ENCODE measurements at regions not wholly inside any gene's neighbourhood (a gene's known extent, or its start where the extent isn't known, plus 50 kb on each side); places are given as distances from the start of the nearest gene placed in this dataset.

DNA sequence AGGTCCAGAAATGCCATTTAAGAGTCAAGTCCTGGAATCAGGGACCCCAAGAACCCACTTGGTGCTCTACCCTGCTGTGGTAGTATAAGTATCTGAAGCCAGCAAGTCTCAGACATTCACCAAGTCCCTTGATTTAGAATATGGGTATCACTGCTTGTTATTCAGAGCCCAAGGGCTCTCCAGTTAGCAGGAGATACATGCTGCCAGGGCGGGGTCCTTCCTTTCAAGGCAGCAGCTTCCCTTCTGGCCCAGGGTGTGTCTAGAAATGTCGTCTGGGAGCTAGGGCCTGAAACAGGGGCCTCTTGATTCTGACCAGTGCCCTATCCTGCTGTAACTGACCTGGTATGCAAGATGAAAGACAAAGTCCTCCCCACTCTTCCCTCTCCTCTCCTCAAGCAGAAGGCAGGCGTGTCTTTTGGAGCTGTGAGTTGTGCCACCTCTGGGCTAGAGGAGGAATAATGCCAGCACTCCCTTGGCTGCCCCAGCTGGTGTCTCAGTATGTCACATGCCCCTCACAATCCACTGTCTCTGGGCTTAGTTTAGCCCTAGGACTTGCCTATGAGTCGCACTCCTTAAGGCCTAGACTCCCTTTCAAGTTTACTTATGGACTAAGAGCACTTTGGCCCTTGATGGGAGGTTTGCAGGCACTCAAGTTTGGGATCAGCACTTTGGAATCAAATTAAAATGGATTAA lies 200.2 kb downstream of the MRPL39 start:
- intact Hi-C loops (cut with micrococcal nuclease), result no loop called here
- H3K27me3 ChIP-seq (replicated peaks in 1 of 4; ENCODE audit: control extremely low read depth in 1 of 4, control insufficient read depth in 3 of 4, insufficient read depth in 4 of 4, low read length in 3 of 4), result no peaks in the 10 kb centered on the region
- H3K4me3 ChIP-seq (ENCODE audit: control extremely low read depth in 1 of 5, extremely low read depth in 1 of 5, insufficient read depth in 1 of 5, low read depth in 2 of 5, low read length in 4 of 5), result no peak overlapping the region
- H2AFZ ChIP-seq (ENCODE audit: insufficient read depth, low read depth, low read length, poor library complexity, severe bottlenecking), result peak overlapping the region; percentile 24
- peaks cover 43% of the 10 kb centered on the region for H3K4me1 Mint-ChIP-seq
- peak overlapping the region; percentile 29 for H3K4me2 ChIP-seq (replicated peaks; ENCODE audit: low read depth, low read length, poor library complexity, severe bottlenecking)
- 44% methylated on average over 2 of the region's 4 CpGs for WGBS (ENCODE audit: insufficient coverage)
- no peaks in the 10 kb centered on the region for H3K79me2 ChIP-seq (ENCODE audit: control insufficient read depth, insufficient read depth, low read length)
- H3K27ac Mint-ChIP-seq, result no peak overlapping the region
- ATAC-seq (ENCODE audit: low read depth) (no peak), DNase-seq (no peak)
- H3K4me1 ChIP-seq (ENCODE audit: control insufficient read depth in 2 of 2, insufficient read depth in 2 of 2, low read length in 2 of 2), result peaks cover 35 to 50% of the 10 kb centered on the region in 2 donors
- TF ChIP-seq, protein P1, sequence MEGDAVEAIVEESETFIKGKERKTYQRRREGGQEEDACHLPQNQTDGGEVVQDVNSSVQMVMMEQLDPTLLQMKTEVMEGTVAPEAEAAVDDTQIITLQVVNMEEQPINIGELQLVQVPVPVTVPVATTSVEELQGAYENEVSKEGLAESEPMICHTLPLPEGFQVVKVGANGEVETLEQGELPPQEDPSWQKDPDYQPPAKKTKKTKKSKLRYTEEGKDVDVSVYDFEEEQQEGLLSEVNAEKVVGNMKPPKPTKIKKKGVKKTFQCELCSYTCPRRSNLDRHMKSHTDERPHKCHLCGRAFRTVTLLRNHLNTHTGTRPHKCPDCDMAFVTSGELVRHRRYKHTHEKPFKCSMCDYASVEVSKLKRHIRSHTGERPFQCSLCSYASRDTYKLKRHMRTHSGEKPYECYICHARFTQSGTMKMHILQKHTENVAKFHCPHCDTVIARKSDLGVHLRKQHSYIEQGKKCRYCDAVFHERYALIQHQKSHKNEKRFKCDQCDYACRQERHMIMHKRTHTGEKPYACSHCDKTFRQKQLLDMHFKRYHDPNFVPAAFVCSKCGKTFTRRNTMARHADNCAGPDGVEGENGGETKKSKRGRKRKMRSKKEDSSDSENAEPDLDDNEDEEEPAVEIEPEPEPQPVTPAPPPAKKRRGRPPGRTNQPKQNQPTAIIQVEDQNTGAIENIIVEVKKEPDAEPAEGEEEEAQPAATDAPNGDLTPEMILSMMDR (IDR thresholded peaks at IDR 0.05), result no peak
- no peak for TF ChIP-seq EZH2 (IDR thresholded peaks at IDR 0.05; ENCODE audit: borderline replicate concordance, insufficient read depth, low read depth, low read length, poor library complexity, severe bottlenecking)
- POLR2A ChIA-PET, result no interaction called here
- H3K36me3 ChIP-seq (replicated peaks in 1 of 2; ENCODE audit: control extremely low read depth in 1 of 2, control insufficient read depth in 1 of 2, extremely low read depth in 1 of 2, insufficient read depth in 2 of 2, low read length in 1 of 2), result no peaks in the 10 kb centered on the region
- no peaks in the 10 kb centered on the region for H4K20me1 ChIP-seq (ENCODE audit: control insufficient read depth, insufficient read depth, low read length, poor library complexity, severe bottlenecking)
- H3K27ac ChIP-seq (ENCODE audit: low read length in 2 of 2), result no peak overlapping the region
- H3K4me3 Mint-ChIP-seq, result peak overlapping the region; percentile 4
- H3K27me3 Mint-ChIP-seq, result no peaks in the 10 kb centered on the region
- CTCF ChIA-PET, result no interaction called here
- peak overlapping the region; percentile 12 for H3K9ac ChIP-seq (ENCODE audit: low read length)
- H3K9me3 Mint-ChIP-seq (ENCODE audit: insufficient read depth), result no peaks in the 10 kb centered on the region
- H3K9me3 ChIP-seq (ENCODE audit: control extremely low read depth in 1 of 3, control insufficient read depth in 2 of 3, insufficient read depth in 1 of 3, low read length in 2 of 3), result peaks cover 0 to 3% (median 0%) of the 10 kb centered on the region in 3 donors

- Histone ChIP-seq H3K36me3 (replicated peaks in 1 of 2; ENCODE audit: control extremely low read depth in 1 of 2, control insufficient read depth in 1 of 2, extremely low read depth in 1 of 2, insufficient read depth in 2 of 2, low read length in 1 of 2) (no peaks in the 10 kb centered on the region), H3K79me2 (ENCODE audit: control insufficient read depth, insufficient read depth, low read length) (no peaks in the 10 kb centered on the region), H3K4me2 (replicated peaks; ENCODE audit: low read depth, low read length, poor library complexity, severe bottlenecking) (peak overlapping the region; percentile 29), H3K4me3 (ENCODE audit: control extremely low read depth in 1 of 5, extremely low read depth in 1 of 5, insufficient read depth in 1 of 5, low read depth in 2 of 5, low read length in 4 of 5) (no peak overlapping the region), H2AFZ (ENCODE audit: insufficient read depth, low read depth, low read length, poor library complexity, severe bottlenecking) (no peak overlapping the region), H3K9me3 (ENCODE audit: control extremely low read depth in 1 of 3, control insufficient read depth in 2 of 3, insufficient read depth in 1 of 3, low read length in 2 of 3) (peaks cover 0 to 3% (median 0%) of the 10 kb centered on the region in 3 donors), H3K27ac (ENCODE audit: low read length in 2 of 2) (no peak overlapping the region), H4K20me1 (ENCODE audit: control insufficient read depth, insufficient read depth, low read length, poor library complexity, severe bottlenecking) (no peaks in the 10 kb centered on the region), H3K27me3 (replicated peaks in 1 of 4; ENCODE audit: control extremely low read depth in 1 of 4, control insufficient read depth in 3 of 4, insufficient read depth in 4 of 4, low read length in 3 of 4) (no peaks in the 10 kb centered on the region), H3K4me1 (ENCODE audit: control insufficient read depth in 2 of 2, insufficient read depth in 2 of 2, low read length in 2 of 2) (peaks cover 35 to 42% of the 10 kb centered on the region in 2 donors), H3K9ac (ENCODE audit: low read length) (no peak overlapping the region)
- no peak overlapping the region for H3K4me3 Mint-ChIP-seq
- H3K9me3 Mint-ChIP-seq (ENCODE audit: insufficient read depth), result no peaks in the 10 kb centered on the region
- DNase-seq (no peak), ATAC-seq (ENCODE audit: low read depth) (no peak)
- H3K4me1 Mint-ChIP-seq, result peaks cover 42% of the 10 kb centered on the region
- no peaks in the 10 kb centered on the region for H3K27me3 Mint-ChIP-seq
- POLR2A ChIA-PET, result no interaction called here
- TF ChIP-seq, protein P1 (IDR thresholded peaks at IDR 0.05), result no peak
- TF ChIP-seq EZH2 (IDR thresholded peaks at IDR 0.05; ENCODE audit: borderline replicate concordance, insufficient read depth, low read depth, low read length, poor library complexity, severe bottlenecking), result no peak
- CTCF ChIA-PET, result interaction anchor here (0.6 kb wide), 1 partner anchor 1116 kb away, joined by 4 read pairs; no protein-coding TSS in a partner anchor
- H3K27ac Mint-ChIP-seq, result no peak overlapping the region
- intact Hi-C loops (cut with micrococcal nuclease), result no loop called here
Observed at GRCh38 chr21:25405984-25406383, 201.3 kb downstream of the MRPL39 start.

Measured in B cell (primary cell).